GM20000 (cell line): ENCODE measurements at regions not wholly inside any gene's neighbourhood (a gene's known extent, or its start where the extent isn't known, plus 50 kb on each side); places are given as distances from the start of the nearest gene placed in this dataset.
A peak's percentile ranks its signal among the peaks of the same experiment; 100 is the strongest.

Experiments used
- DNase-seq: peaks from one replicate; pipeline ENCODE4 v3.0.0; 2012; ENCODE audit warnings: low spot score
- CTCF ChIP-seq: IDR thresholded peaks from 2 replicates; pipeline ENCODE4 v1.5.1; 2012; ENCODE audit warnings: mild to moderate bottlenecking, control low read depth; ENCODE audit errors: extremely low read depth, missing control alignments

- DNase-seq = no peak
- no peak for TF ChIP-seq CTCF
These were observed 247.4 kb downstream of the EFCAB11 start for GRCh38 chr14:89707086-89707485.

- no peak for TF ChIP-seq CTCF
- DNase-seq = no peak
These were observed 251.7 kb downstream of the EFCAB11 start for GRCh38 chr14:89702876-89703200.

GRCh38 chr14:89702073-89702875 is 252.3 kb downstream of the EFCAB11 start:
- DNase-seq = no peak
- no peak for TF ChIP-seq CTCF

GRCh38 chr14:89701211-89702043 is 253.1 kb downstream of the EFCAB11 start:
- peak; percentile 94 for DNase-seq

GRCh38 chr14:89700801-89701200 is 253.7 kb downstream of the EFCAB11 start:
- no peak for TF ChIP-seq CTCF
- DNase-seq = no peak

More at GRCh38 chr14:89701211-89702043, 253.1 kb downstream of the EFCAB11 start:
- TF ChIP-seq CTCF = no peak

- no peak for DNase-seq
These were observed 255.5 kb downstream of the EFCAB11 start for GRCh38 chr14:89699071-89699470.

More at GRCh38 chr14:89699071-89699470, 255.5 kb downstream of the EFCAB11 start:
- TF ChIP-seq CTCF = no peak
